GM21423 (cell line): ENCODE measurements at regions not wholly inside any gene's neighbourhood (a gene's known extent, or its start where the extent isn't known, plus 50 kb on each side); places are given as distances from the start of the nearest gene placed in this dataset.
"Not testable (repeated sequence)": the region's sequence is repeated elsewhere in the genome, so short reads cannot be mapped to it uniquely, and the experiment has no call there.

Source experiments
- ATAC-seq: cut with Tn5 transposase; IDR thresholded peaks from one replicate; pipeline ENCODE4 v1.9.1; 2021; ENCODE audit warnings: mild to moderate bottlenecking, moderate library complexity; ENCODE audit not compliant: unreplicated experiment

GRCh38 chr10:63003816-63004453, 129.2 kb upstream of the NRBF2 start:
- ATAC-seq = no peak

GRCh38 chr10:62996925-62997324, 136.2 kb upstream of the NRBF2 start:
- ATAC-seq = no peak

- no peak for ATAC-seq
Measured at GRCh38 chr10:62996516-62996915, 136.6 kb upstream of the NRBF2 start.

- no peak for ATAC-seq
Measured at GRCh38 chr10:62993121-62993520, 140.0 kb upstream of the NRBF2 start.

- no peak for ATAC-seq
Measured at GRCh38 chr10:62992145-62992721, 140.9 kb upstream of the NRBF2 start.

GRCh38 chr10:62990126-62990525, 143.0 kb upstream of the NRBF2 start:
- no peak for ATAC-seq

GRCh38 chr10:62985807-62986600, 147.1 kb upstream of the NRBF2 start:
- ATAC-seq = no peak

- no peak for ATAC-seq
Measured at GRCh38 chr10:62981096-62981495, 152.0 kb upstream of the NRBF2 start.

GRCh38 chr10:62980687-62981086, 152.4 kb upstream of the NRBF2 start:
- no peak for ATAC-seq

GRCh38 chr10:62979921-62980320, 153.2 kb upstream of the NRBF2 start:
- no peak for ATAC-seq

- no peak for ATAC-seq
Measured at GRCh38 chr10:62978482-62978881, 154.6 kb upstream of the NRBF2 start.

- ATAC-seq = not testable (repeated sequence)
Measured at GRCh38 chr10:62974795-62975194, 158.3 kb upstream of the NRBF2 start.

GRCh38 chr10:62972103-62972502, 155.9 kb upstream of the EGR2 start:
- no peak for ATAC-seq

- ATAC-seq = no peak
Measured at GRCh38 chr10:62964026-62964425, 147.9 kb upstream of the EGR2 start.

- ATAC-seq = no peak
Measured at GRCh38 chr10:62961951-62962523, 145.9 kb upstream of the EGR2 start.

- ATAC-seq = no peak
Measured at GRCh38 chr10:62960416-62960815, 144.2 kb upstream of the EGR2 start.

- no peak for ATAC-seq
Measured at GRCh38 chr10:62959553-62959952, 143.4 kb upstream of the EGR2 start.

GRCh38 chr10:62958980-62959379, 142.8 kb upstream of the EGR2 start:
- ATAC-seq = no peak

GRCh38 chr10:62946278-62946677, 130.1 kb upstream of the EGR2 start:
- ATAC-seq = no peak

GRCh38 chr10:62939698-62940097, 123.5 kb upstream of the EGR2 start:
- ATAC-seq = no peak

- ATAC-seq = no peak
Measured at GRCh38 chr10:62938672-62939071, 122.5 kb upstream of the EGR2 start.

GRCh38 chr10:62937674-62938073, 121.5 kb upstream of the EGR2 start:
- ATAC-seq = no peak
